ENCODE measurements at regions not wholly inside any gene's neighbourhood (a gene's known extent, or its start where the extent isn't known, plus 50 kb on each side); places are given as distances from the start of the nearest gene placed in this dataset.

- TF ChIP-seq CTCF (conservative IDR thresholded peaks at IDR 0.05 in 1 of 2, IDR thresholded peaks at IDR 0.05 in 1 of 2; ENCODE audit: extremely low read depth in 1 of 2, insufficient read depth in 1 of 2, low read depth in 1 of 2, low read length in 2 of 2), result no peak
- TF ChIP-seq EZH2 (IDR thresholded peaks at IDR 0.05; ENCODE audit: borderline replicate concordance, low read length), result no peak
Observed at GRCh38 chr19:30287259-30287658, 84.9 kb upstream of the ZNF536 start.
